Muscle of leg (tissue), 3 donors: ENCODE measurements at regions not wholly inside any gene's neighbourhood (a gene's known extent, or its start where the extent isn't known, plus 50 kb on each side); places are given as distances from the start of the nearest gene placed in this dataset.

Source experiments
- DNase-seq: peaks from one replicate; pipeline ENCODE4 v3.0.0; 2013
- H3K27ac ChIP-seq: one replicate; pipeline ENCODE4 v1.5.1; 2013; ENCODE audit warnings: mild to moderate bottlenecking, low read length, control low read depth
- H3K27me3 ChIP-seq: one replicate; pipeline ENCODE4 v1.6.1; 2013; ENCODE audit warnings: low read length; ENCODE audit not compliant: control insufficient read depth, insufficient read depth
- H3K36me3 ChIP-seq: one replicate; pipeline ENCODE4 v1.6.1; 2013; ENCODE audit warnings: low read length; ENCODE audit not compliant: control insufficient read depth, insufficient read depth
- H3K4me1 ChIP-seq: one replicate; pipeline ENCODE4 v1.6.1; 2013; ENCODE audit warnings: low read length; ENCODE audit not compliant: control insufficient read depth, insufficient read depth
- H3K4me3 ChIP-seq: one replicate; pipeline ENCODE4 v1.5.1; 2013; ENCODE audit warnings: low read length, control low read depth
- H3K9me3 ChIP-seq: replicated peaks from 2 replicates; pipeline ENCODE4 v1.6.1; 2013; ENCODE audit warnings: low read depth, low read length; ENCODE audit not compliant: control insufficient read depth
- WGBS: methylation state at CpG from one replicate; pipeline ENCODE4 v1.1.5; 2013; ENCODE audit warnings: missing lambda C conversion rate; ENCODE audit not compliant: insufficient coverage; 5-methylcytosine and 5-hydroxymethylcytosine counted together

GRCh38 chr16:85376292-85377095 lies 236.6 kb upstream of the GSE1 start:
- 70% methylated on average over 26 of the region's 29 CpGs for WGBS
- Histone ChIP-seq H3K9me3 (no peaks in the 10 kb centered on the region), H3K4me1 (peaks cover 45% of the 10 kb centered on the region), H3K27ac (no peak overlapping the region), H3K27me3 (no peaks in the 10 kb centered on the region), H3K4me3 (no peak overlapping the region), H3K36me3 (no peaks in the 10 kb centered on the region)
- no peak for DNase-seq

DNA sequence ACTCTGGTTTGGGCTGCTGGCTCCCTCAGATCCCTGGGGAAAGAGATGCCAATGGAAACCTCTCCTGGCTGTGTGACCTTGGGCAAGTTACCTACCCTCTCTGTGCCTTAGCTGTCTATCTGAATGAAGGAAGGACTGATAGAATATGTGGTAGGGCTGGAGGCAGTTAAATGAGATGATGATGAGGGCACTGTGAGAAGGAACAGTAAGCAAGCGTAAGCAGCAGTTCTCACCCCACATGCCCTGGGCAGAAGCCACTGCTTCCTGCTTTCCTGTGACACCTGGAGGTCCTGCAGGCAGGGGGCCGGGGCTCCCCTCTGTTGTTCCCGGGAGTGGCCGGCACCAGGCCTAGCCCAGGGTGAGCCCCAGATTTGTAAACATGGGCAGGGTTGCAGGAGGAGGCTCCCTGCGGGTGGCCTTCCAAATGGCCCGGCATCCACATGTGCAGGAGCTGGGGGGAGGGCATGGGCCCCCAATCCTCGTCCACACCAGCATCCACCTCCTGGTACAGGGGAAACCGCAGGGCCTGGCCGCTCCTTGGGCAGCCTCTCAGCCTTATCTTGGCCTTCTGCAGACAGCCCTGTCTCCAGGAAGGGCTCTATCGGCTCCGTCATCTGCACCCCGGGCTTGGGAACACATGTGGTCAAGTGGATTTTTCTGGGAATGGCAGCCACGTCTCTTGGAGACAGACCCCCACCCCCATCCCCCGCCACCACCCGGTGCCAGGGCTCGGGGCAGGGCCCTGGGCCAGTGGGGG lies 235.6 kb upstream of the GSE1 start:
- H3K4me3 ChIP-seq: no peak overlapping the region
- no peak for DNase-seq
- WGBS: 38% methylated on average over 7 of the region's 16 CpGs
- no peaks in the 10 kb centered on the region for H3K27me3 ChIP-seq
- H3K9me3 ChIP-seq: no peaks in the 10 kb centered on the region
- peaks cover 53% of the 10 kb centered on the region for H3K4me1 ChIP-seq
- no peaks in the 10 kb centered on the region for H3K36me3 ChIP-seq
- H3K27ac ChIP-seq: no peak overlapping the region

- no peaks in the 10 kb centered on the region for H3K27me3 ChIP-seq
- no peak for DNase-seq
- WGBS: 83% methylated on average over 11 of the region's 16 CpGs
- H3K4me3 ChIP-seq: no peak overlapping the region
- H3K27ac ChIP-seq: no peak overlapping the region
- no peaks in the 10 kb centered on the region for H3K9me3 ChIP-seq
- H3K36me3 ChIP-seq: no peaks in the 10 kb centered on the region
- H3K4me1 ChIP-seq: peaks cover 51% of the 10 kb centered on the region
These were observed 234.7 kb upstream of the GSE1 start for GRCh38 chr16:85378145-85379040.

DNA sequence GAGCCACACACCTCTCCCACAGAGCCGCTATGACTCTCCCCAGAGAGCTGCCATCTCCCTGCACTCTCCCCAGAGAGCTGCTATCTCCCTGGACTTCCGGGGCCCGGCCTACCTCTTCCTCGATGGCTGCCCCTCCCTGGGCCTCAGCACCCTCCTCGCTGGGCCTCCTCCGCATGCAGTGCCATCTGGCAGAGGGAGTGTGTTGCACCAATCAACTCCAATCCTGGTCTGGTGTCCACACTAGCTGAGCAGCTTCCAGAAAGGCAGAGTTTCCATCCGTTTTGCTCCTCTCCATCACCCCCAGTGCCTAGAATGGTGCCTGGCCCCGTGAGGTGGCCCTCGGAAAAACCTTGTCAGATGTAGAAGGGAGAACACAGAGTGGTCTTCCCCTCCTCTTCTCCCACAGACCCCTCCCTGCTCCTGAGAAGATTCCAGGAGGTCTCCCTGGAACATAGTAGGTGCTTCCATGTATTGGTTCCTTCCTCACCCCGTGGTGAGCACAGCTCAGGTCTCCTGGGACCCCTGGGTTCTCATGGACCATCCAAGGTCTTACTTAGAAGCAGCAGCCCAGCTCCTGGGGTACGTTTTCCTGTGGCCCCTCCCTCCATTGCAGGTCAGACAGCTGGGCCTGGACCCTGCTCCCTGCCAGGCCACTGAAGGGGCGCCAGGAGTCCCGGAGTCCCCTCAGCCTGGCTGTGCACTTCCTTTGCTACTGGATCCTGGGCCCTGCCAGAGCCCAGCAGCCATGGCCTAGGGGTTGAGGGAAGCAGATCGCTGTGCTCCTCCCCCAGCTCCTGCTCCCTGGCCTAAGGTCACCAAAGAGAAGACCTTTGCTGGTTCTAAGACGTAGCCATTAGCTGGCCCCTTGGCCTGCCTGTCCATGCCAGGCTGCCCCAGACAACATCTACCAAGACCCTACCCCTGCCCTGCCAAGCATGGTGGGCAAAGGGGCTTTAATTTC lies 233.8 kb upstream of the GSE1 start:
- H3K4me1 ChIP-seq: peaks cover 57% of the 10 kb centered on the region

DNA sequence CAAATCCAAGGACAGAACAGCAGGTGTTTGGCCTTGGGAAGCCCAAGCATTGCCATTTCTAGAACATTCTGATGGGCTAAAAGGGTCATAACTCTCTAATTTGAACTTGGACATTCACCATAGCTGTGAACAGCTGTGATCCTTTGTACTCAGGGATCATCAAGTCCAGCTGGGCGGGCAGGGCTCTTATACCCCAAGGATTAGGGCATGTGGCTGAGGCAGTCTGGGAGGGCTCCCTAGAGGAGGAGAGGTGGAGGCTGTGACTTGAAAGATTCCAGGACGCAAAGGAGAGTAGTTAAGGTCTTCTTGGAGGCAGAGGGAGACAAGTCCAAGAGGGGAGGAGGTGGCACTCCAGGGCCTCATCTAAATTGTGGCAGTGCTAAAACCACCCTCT lies 233.1 kb upstream of the GSE1 start:
- 0% methylated on average over 1 of the region's 2 CpGs for WGBS
- Histone ChIP-seq H3K27me3 (no peaks in the 10 kb centered on the region), H3K36me3 (no peaks in the 10 kb centered on the region), H3K27ac (no peak overlapping the region), H3K4me3 (no peak overlapping the region), H3K9me3 (no peaks in the 10 kb centered on the region), H3K4me1 (peaks cover 64% of the 10 kb centered on the region)
- DNase-seq: no peak

More for the DNA sequence above, 233.8 kb upstream of the GSE1 start:
- H3K27me3 ChIP-seq: no peaks in the 10 kb centered on the region
- H3K36me3 ChIP-seq: no peaks in the 10 kb centered on the region
- no peak for DNase-seq
- WGBS: 78% methylated on average over 12 of the region's 15 CpGs
- no peak overlapping the region for H3K4me3 ChIP-seq
- no peaks in the 10 kb centered on the region for H3K9me3 ChIP-seq
- H3K27ac ChIP-seq: no peak overlapping the region

DNA sequence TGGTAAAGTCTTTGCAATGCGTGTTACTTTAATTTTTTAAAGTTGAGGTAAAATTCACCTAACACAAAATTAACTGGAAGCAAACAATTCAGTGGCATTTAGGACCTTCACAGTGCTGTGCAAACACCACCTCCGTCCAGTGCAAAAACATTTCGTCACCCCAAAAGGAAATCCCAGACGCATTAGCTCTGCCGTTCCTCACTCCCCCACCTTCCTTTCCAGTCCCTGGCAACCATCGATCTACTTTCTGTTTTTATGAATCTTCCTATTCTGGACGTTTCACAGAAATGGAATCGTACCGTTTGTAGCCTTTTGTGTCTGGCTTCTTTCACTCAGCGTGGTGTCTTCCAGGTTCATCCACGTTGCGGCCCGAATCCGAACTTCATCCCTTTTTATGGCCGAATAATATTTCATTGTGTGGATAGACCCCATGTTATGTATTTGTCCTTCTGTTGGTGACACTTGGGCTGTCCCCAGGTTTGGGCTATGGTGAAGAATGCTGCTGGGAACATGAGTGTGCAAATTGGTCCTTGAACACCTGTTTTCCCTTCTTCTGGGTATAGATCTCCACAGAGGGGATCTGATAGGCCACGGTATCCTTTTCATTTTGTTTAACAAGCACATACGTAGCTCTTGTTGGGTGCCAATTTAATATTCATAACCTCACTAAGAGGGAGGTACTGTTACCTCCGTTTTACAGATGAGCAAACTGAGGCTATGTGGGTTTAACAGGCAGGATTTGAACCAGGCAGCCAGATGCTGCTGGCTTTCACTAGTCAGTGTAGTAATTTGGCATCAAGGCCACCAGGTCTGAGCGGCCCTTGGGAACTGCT lies 232.0 kb upstream of the GSE1 start:
- no peak for DNase-seq
- H3K36me3 ChIP-seq: no peaks in the 10 kb centered on the region
- no peak overlapping the region for H3K4me3 ChIP-seq
- WGBS: 58% methylated on average over 10 of the region's 19 CpGs
- no peak overlapping the region for H3K27ac ChIP-seq
- peaks cover 68% of the 10 kb centered on the region for H3K4me1 ChIP-seq
- H3K9me3 ChIP-seq: no peaks in the 10 kb centered on the region
- H3K27me3 ChIP-seq: no peaks in the 10 kb centered on the region

GRCh38 chr16:85381738-85382592 lies 231.2 kb upstream of the GSE1 start:
- Histone ChIP-seq H3K9me3 (no peaks in the 10 kb centered on the region), H3K4me1 (peaks cover 60% of the 10 kb centered on the region), H3K27ac (no peak overlapping the region), H3K36me3 (no peaks in the 10 kb centered on the region), H3K27me3 (no peaks in the 10 kb centered on the region), H3K4me3 (no peak overlapping the region)
- WGBS: 29% methylated on average over 20 of the region's 26 CpGs
- DNase-seq: peak; percentile 44

DNA sequence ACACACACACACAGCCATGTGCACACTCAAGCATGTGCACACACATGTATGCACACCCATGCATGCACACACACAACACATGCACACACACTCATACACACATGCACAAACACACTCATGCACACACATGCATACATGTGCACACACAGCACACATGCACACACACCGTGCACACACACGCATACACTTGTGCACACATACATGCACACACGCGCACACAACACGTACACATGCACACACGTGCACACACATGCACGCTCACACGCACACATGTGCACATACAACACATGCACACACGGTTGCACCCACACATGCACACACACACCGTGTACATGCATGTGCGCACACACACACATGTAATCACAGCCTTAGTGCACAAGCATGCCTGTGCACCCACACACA lies 230.4 kb upstream of the GSE1 start:
- Histone ChIP-seq H3K9me3 (no peaks in the 10 kb centered on the region), H3K27ac (no peak overlapping the region), H3K36me3 (no peaks in the 10 kb centered on the region), H3K27me3 (no peaks in the 10 kb centered on the region), H3K4me3 (no peak overlapping the region), H3K4me1 (peaks cover 53% of the 10 kb centered on the region)
- 99% methylated on average over 11 of the region's 11 CpGs for WGBS
- DNase-seq: no peak
